IPS DF 6.9 (cell line): ENCODE measurements at regions not wholly inside any gene's neighbourhood (a gene's known extent, or its start where the extent isn't known, plus 50 kb on each side); places are given as distances from the start of the nearest gene placed in this dataset.
"Not testable (repeated sequence)": the region's sequence is repeated elsewhere in the genome, so short reads cannot be mapped to it uniquely, and the experiment has no call there.

Source experiments
- DNase-seq: peaks from one replicate; pipeline ENCODE4 v3.0.0-alpha.2; 2013; ENCODE audit warnings: low read depth, low spot score
- H3K27ac ChIP-seq: one replicate; pipeline ENCODE4 v1.5.1; 2013; ENCODE audit warnings: low read length, control low read depth
- H3K27me3 ChIP-seq: 2 replicates; pipeline ENCODE4 v1.6.1; 2013; ENCODE audit warnings: mild to moderate bottlenecking, low read length; ENCODE audit not compliant: control insufficient read depth, insufficient read depth
- H3K36me3 ChIP-seq: 2 replicates; pipeline ENCODE4 v1.6.1; 2013; ENCODE audit warnings: low read length; ENCODE audit not compliant: control insufficient read depth, insufficient read depth
- H3K4me1 ChIP-seq: 2 replicates; pipeline ENCODE4 v1.6.1; 2013; ENCODE audit warnings: low read length; ENCODE audit not compliant: control insufficient read depth, insufficient read depth
- H3K4me3 ChIP-seq: 2 replicates; pipeline ENCODE4 v1.5.1; 2013; ENCODE audit warnings: mild to moderate bottlenecking, low read length
- H3K9me3 ChIP-seq: 2 replicates; pipeline ENCODE4 v1.6.1; 2013; ENCODE audit warnings: low read length, inconsistent platforms; ENCODE audit not compliant: control insufficient read depth, insufficient read depth
- WGBS: extraction: QIAGEN DNeasy Blood & Tissue Kit; methylation state at CpG from one replicate; pipeline ENCODE4 v1.1.7; 2013; ENCODE audit warnings: mixed read lengths, missing lambda C conversion rate; ENCODE audit not compliant: insufficient read length, insufficient coverage; 5-methylcytosine and 5-hydroxymethylcytosine counted together

DNA sequence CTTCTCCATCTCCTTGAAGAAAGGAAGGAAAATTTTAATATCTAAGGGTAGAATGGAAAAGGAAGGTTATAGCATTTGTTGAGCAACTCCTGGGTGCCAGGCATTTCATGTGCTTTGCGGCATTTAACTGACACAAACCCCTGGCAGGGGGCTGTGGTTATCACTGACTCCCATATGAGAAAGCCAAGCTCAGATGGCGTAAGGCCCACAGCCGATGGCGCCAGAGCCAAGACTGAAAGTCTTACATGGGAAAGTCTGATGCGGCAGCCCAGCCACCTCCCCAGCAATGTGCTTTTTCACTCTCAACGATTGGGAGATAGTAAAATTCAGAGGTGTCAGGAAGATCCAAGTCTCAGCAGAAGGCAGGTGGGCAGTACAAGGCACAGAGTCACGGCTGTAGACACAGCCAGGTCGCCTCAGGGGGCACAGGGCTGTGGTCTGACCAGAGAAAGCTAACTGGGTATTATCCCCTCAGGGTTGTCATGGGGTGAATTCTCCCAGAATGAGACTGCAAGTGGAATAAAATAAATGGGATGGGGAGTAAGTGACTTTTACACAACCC, 324.2 kb upstream of the NCKAP5 start:
- Histone ChIP-seq H3K27me3 (no peaks in the 10 kb centered on the region), H3K4me1 (no peaks in the 10 kb centered on the region), H3K36me3 (no peaks in the 10 kb centered on the region), H3K9me3 (no peaks in the 10 kb centered on the region), H3K27ac (no peak overlapping the region), H3K4me3 (no peak overlapping the region)
- WGBS: no CpG with 5 or more reads among the region's 8 CpGs
- no peak for DNase-seq

DNA sequence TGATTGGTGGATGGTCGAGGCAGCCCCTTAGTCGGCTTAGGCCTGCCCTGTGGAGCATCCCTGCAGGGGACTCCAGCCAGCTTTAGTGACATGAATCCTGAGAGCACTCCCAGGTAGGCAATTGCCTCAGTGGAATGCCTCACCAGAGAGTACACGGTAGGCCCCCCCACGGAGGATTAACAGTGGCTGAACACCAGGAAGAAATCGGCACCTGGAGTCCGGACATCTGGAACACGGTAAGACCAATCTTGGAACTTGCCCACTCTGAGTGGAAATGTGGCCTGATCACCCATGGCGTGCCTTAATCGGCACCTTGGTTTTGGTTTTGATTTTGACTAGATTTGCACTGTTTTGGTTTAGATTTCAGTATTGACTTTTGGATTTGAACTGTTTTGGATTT, 326.2 kb upstream of the NCKAP5 start:
- no peaks in the 10 kb centered on the region for H3K9me3 ChIP-seq
- H3K27ac ChIP-seq: no peak overlapping the region
- no peaks in the 10 kb centered on the region for H3K36me3 ChIP-seq
- no peak for DNase-seq
- WGBS: no CpG with 5 or more reads among the region's 9 CpGs
- H3K27me3 ChIP-seq: no peaks in the 10 kb centered on the region
- no peak overlapping the region for H3K4me3 ChIP-seq
- H3K4me1 ChIP-seq: peaks cover 2% of the 10 kb centered on the region; the same call in 1 of the 2 replicates

- not testable (repeated sequence) for H3K9me3 ChIP-seq, H3K4me1 ChIP-seq, H3K36me3 ChIP-seq, DNase-seq, H3K27me3 ChIP-seq, H3K27ac ChIP-seq, H3K4me3 ChIP-seq
- WGBS: no CpG with 5 or more reads among the region's 4 CpGs
Observed at GRCh38 chr2:133897838-133898237, 329.6 kb upstream of the NCKAP5 start.

GRCh38 chr2:133900909-133901308, 332.6 kb upstream of the NCKAP5 start:
- no peaks in the 10 kb centered on the region for H3K27me3 ChIP-seq
- H3K36me3 ChIP-seq: no peaks in the 10 kb centered on the region
- no peak for DNase-seq
- H3K4me1 ChIP-seq: peaks cover 2% of the 10 kb centered on the region; the same call in 1 of the 2 replicates
- H3K9me3 ChIP-seq: no peaks in the 10 kb centered on the region
- WGBS: no CpG with 5 or more reads among the region's 3 CpGs
- H3K27ac ChIP-seq: no peak overlapping the region
- no peak overlapping the region for H3K4me3 ChIP-seq

- Histone ChIP-seq H3K36me3 (no peaks in the 10 kb centered on the region), H3K27ac (no peak overlapping the region), H3K4me1 (no peaks in the 10 kb centered on the region), H3K4me3 (no peak overlapping the region), H3K27me3 (no peaks in the 10 kb centered on the region), H3K9me3 (no peaks in the 10 kb centered on the region)
- DNase-seq: no peak
Observed at GRCh38 chr2:133906396-133906795, 338.1 kb upstream of the NCKAP5 start.

GRCh38 chr2:133906926-133907325, 338.7 kb upstream of the NCKAP5 start:
- Histone ChIP-seq H3K4me1 (no peaks in the 10 kb centered on the region), H3K27me3 (no peaks in the 10 kb centered on the region), H3K27ac (no peak overlapping the region), H3K36me3 (no peaks in the 10 kb centered on the region), H3K9me3 (no peaks in the 10 kb centered on the region), H3K4me3 (no peak overlapping the region)
- DNase-seq: no peak

DNA sequence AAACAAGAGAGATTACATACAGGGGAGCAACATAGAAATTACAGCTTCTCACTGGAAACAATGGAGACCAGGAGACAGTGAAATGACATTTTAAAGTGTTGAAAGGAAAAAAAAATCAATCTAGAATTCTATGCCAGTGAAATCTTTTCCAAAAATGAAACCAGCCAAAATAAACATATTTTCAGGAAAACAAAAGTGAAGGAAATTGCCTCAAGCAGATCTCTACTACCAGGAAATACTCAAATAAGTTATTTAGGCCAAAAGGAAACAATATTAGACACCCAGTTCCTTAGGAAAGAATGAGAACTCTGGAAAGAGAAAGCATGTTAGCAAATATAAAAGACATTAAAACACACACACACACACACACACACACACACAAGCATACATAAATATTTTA, 339.9 kb upstream of the NCKAP5 start:
- Histone ChIP-seq H3K4me3 (no peak overlapping the region), H3K4me1 (no peaks in the 10 kb centered on the region), H3K27me3 (no peaks in the 10 kb centered on the region), H3K27ac (no peak overlapping the region), H3K9me3 (no peaks in the 10 kb centered on the region), H3K36me3 (no peaks in the 10 kb centered on the region)
- no peak for DNase-seq

DNA sequence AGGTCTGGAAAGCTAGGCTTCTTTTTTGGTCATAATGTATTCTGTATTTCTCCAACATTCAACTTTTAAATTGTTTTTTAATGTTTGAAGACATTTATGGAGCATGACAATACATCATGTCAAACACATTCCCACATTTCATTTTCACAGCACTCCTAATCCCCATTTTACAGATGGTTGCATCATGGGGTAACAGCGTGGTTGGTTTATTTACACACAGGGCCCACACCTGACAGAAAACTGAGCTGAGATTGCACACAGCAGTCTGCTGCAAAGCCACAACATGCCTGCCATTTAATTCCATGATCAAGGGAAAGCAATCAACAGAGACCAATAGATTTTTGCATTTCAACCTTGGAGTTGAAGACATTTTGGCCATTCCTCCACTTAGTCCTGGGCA, 335.7 kb upstream of the MGAT5 start:
- no peaks in the 10 kb centered on the region for H3K36me3 ChIP-seq
- WGBS: no CpG with 5 or more reads among the region's 1 CpG
- H3K9me3 ChIP-seq: no peaks in the 10 kb centered on the region
- no peak overlapping the region for H3K27ac ChIP-seq
- H3K4me1 ChIP-seq: no peaks in the 10 kb centered on the region
- no peak overlapping the region for H3K4me3 ChIP-seq
- no peaks in the 10 kb centered on the region for H3K27me3 ChIP-seq
- DNase-seq: no peak

DNA sequence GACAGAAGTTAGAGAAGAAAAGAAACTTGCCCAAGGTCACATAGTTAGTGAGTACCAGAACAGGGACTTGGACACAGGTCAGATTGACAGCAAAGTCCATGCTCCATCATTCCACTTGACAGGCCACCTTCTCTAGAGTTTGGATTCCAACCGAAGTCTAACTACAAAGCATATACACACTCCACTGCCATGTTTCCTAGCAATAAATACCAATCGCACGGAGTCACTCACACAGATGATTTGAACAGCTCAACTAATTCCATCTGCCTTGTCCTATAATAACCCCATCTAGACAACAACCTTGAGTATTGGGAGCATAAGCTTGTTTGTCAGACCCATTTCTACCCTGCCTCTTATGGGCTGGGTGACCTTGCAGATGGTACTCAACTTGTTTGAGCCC, 334.6 kb upstream of the MGAT5 start:
- Histone ChIP-seq H3K27me3 (no peaks in the 10 kb centered on the region), H3K36me3 (no peaks in the 10 kb centered on the region), H3K4me1 (no peaks in the 10 kb centered on the region), H3K27ac (no peak overlapping the region), H3K9me3 (no peaks in the 10 kb centered on the region), H3K4me3 (no peak overlapping the region)
- no peak for DNase-seq
- WGBS: no CpG with 5 or more reads among the region's 3 CpGs

DNA sequence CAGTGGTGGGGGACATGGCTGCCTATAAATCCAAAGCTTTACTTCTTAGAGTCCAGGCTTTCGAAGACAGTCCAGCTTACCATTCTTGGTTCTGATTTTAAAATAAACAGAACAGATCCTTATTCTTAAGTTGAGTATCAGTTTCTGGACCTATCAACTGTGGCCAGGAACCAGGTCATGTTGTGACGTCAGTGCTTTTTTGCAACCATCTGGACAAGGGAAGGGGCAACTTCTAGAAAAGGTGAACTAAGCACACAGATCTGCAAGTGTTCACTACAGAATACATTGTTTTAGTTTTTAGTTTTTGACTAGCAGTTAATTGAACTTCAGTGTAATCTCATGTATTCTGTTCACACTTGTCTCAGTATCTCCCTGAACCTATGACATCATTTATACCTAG, 326.0 kb upstream of the MGAT5 start:
- no CpG with 5 or more reads among the region's 2 CpGs for WGBS
- Histone ChIP-seq H3K4me3 (no peak overlapping the region), H3K27me3 (no peaks in the 10 kb centered on the region), H3K4me1 (no peaks in the 10 kb centered on the region), H3K9me3 (no peaks in the 10 kb centered on the region), H3K36me3 (no peaks in the 10 kb centered on the region), H3K27ac (no peak overlapping the region)
- no peak for DNase-seq

DNA sequence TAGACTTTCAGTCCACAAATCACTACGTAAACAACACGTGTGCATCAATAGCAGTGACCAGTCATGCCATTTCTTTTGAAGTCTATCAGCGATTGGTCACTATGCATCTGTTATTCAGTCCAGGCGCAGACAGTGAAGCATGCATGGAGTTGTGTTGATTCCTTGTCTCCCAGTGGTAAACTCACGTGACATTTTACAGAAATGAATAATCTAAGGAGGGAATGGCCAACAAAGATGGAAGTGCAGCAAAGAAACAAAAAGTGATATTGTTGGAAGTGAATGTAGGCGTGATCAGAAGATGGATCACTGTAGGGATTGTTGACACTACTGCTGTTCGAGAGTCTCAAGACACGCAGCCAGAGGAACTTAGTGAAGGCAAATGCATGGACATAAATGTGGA, 317.8 kb upstream of the MGAT5 start:
- H3K27me3 ChIP-seq: no peaks in the 10 kb centered on the region
- DNase-seq: no peak

More for the DNA sequence above, 317.8 kb upstream of the MGAT5 start:
- Histone ChIP-seq H3K9me3 (no peaks in the 10 kb centered on the region), H3K36me3 (no peaks in the 10 kb centered on the region), H3K27ac (no peak overlapping the region), H3K4me1 (peaks cover 2% of the 10 kb centered on the region; the same call in 1 of the 2 replicates), H3K4me3 (no peak overlapping the region)
- no CpG with 5 or more reads among the region's 8 CpGs for WGBS
